ENCODE measurements at regions not wholly inside any gene's neighbourhood (a gene's known extent, or its start where the extent isn't known, plus 50 kb on each side); places are given as distances from the start of the nearest gene placed in this dataset.

- Histone ChIP-seq H2AFZ (ENCODE audit: low read depth, low read length) (no peak overlapping the region), H3K9me2 (ENCODE audit: insufficient read depth, low read length) (no peaks in the 10 kb centered on the region), H3K36me3 (ENCODE audit: insufficient read depth, low read length) (no peaks in the 10 kb centered on the region), H3K27me3 (ENCODE audit: insufficient read depth, low read depth, low read length) (no peaks in the 10 kb centered on the region), H3K4me2 (ENCODE audit: low read length) (no peak overlapping the region), H3K27ac (ENCODE audit: low read length) (no peak overlapping the region), H3K79me2 (replicated peaks; ENCODE audit: insufficient read depth, low read length) (no peaks in the 10 kb centered on the region), H4K20me1 (ENCODE audit: insufficient read depth) (no peaks in the 10 kb centered on the region), H3K9me3 (ENCODE audit: low read length) (no peaks in the 10 kb centered on the region), H3F3A (ENCODE audit: insufficient read depth, low read length, poor library complexity, severe bottlenecking) (no peaks in the 10 kb centered on the region), H3K4me3 (ENCODE audit: low read length) (no peak overlapping the region), H3K9ac (ENCODE audit: low read length) (no peak overlapping the region)
- TF ChIP-seq RAD21 (conservative IDR thresholded peaks at IDR 0.05) (no peak), POLR2AphosphoS5 (IDR thresholded peaks at IDR 0.05) (no peak), SMC3 (conservative IDR thresholded peaks at IDR 0.05; ENCODE audit: poor library complexity) (no peak), REST (IDR thresholded peaks at IDR 0.05; ENCODE audit: borderline replicate concordance) (no peak), MXI1 (conservative IDR thresholded peaks at IDR 0.05; ENCODE audit: poor library complexity, severe bottlenecking) (no peak), CTCF (IDR thresholded peaks at IDR 0.05; ENCODE audit: poor library complexity, severe bottlenecking) (no peak), EP300 (conservative IDR thresholded peaks at IDR 0.05; ENCODE audit: poor library complexity, severe bottlenecking) (no peak), TAF1 (IDR thresholded peaks at IDR 0.05; ENCODE audit: low read depth) (no peak), EZH2 (IDR thresholded peaks at IDR 0.05; ENCODE audit: borderline replicate concordance, insufficient read depth, low read length, poor library complexity, severe bottlenecking) (no peak)
These were observed 300.5 kb downstream of the C7orf25 start for GRCh38 chr7:42611289-42611928.

GRCh38 chr7:42606193-42606905 is 305.5 kb downstream of the C7orf25 start:
- Histone ChIP-seq H3K9me3 (ENCODE audit: low read length) (no peaks in the 10 kb centered on the region), H3K4me3 (ENCODE audit: low read length) (no peak overlapping the region), H3K4me2 (ENCODE audit: low read length) (no peak overlapping the region), H3K9me2 (ENCODE audit: insufficient read depth, low read length) (no peaks in the 10 kb centered on the region), H4K20me1 (ENCODE audit: insufficient read depth) (no peaks in the 10 kb centered on the region), H2AFZ (ENCODE audit: low read depth, low read length) (no peak overlapping the region), H3K9ac (ENCODE audit: low read length) (no peak overlapping the region), H3F3A (ENCODE audit: insufficient read depth, low read length, poor library complexity, severe bottlenecking) (no peaks in the 10 kb centered on the region), H3K27ac (ENCODE audit: low read length) (no peak overlapping the region), H3K27me3 (ENCODE audit: insufficient read depth, low read depth, low read length) (no peaks in the 10 kb centered on the region), H3K79me2 (replicated peaks; ENCODE audit: insufficient read depth, low read length) (no peaks in the 10 kb centered on the region), H3K36me3 (ENCODE audit: insufficient read depth, low read length) (no peaks in the 10 kb centered on the region)
- TF ChIP-seq CTCF (IDR thresholded peaks at IDR 0.05; ENCODE audit: poor library complexity, severe bottlenecking) (no peak), EP300 (conservative IDR thresholded peaks at IDR 0.05; ENCODE audit: poor library complexity, severe bottlenecking) (no peak), POLR2AphosphoS5 (IDR thresholded peaks at IDR 0.05) (no peak), EZH2 (IDR thresholded peaks at IDR 0.05; ENCODE audit: borderline replicate concordance, insufficient read depth, low read length, poor library complexity, severe bottlenecking) (no peak), MXI1 (conservative IDR thresholded peaks at IDR 0.05; ENCODE audit: poor library complexity, severe bottlenecking) (no peak), REST (IDR thresholded peaks at IDR 0.05; ENCODE audit: borderline replicate concordance) (no peak), RAD21 (conservative IDR thresholded peaks at IDR 0.05) (no peak), SMC3 (conservative IDR thresholded peaks at IDR 0.05; ENCODE audit: poor library complexity) (no peak), TAF1 (IDR thresholded peaks at IDR 0.05; ENCODE audit: low read depth) (no peak)

All from neural cell (in vitro differentiated cells).